Smooth muscle cell (in vitro differentiated cells): ENCODE measurements at regions not wholly inside any gene's neighbourhood (a gene's known extent, or its start where the extent isn't known, plus 50 kb on each side); places are given as distances from the start of the nearest gene placed in this dataset.

Source experiments
- DNase-seq: peaks from one replicate; lab custom pipeline; 2025; ENCODE audit not compliant: unreplicated experiment; lab: John Stamatoyannopoulos, UW
- H2AFZ ChIP-seq: fragments of 200-600 bp; sonication (generic); 2 replicates; pipeline ENCODE4 v1.6.0; 2016; ENCODE audit warnings: antibody characterized with exemption, low read depth, mild to moderate bottlenecking
- H3F3A ChIP-seq: fragments of 200-600 bp; sonication (generic); 2 replicates; pipeline ENCODE4 v1.6.0; 2017; ENCODE audit warnings: antibody characterized with exemption, low read depth
- H3K27ac ChIP-seq: fragments of 200-600 bp; sonication (generic); 2 replicates; pipeline ENCODE4 v1.5.1; 2016; ENCODE audit warnings: low read depth, mild to moderate bottlenecking
- H3K27me3 ChIP-seq: fragments of 200-600 bp; sonication (generic); 2 replicates; pipeline ENCODE4 v1.6.1; 2016; ENCODE audit warnings: low read depth, mild to moderate bottlenecking
- H3K36me3 ChIP-seq: fragments of 200-600 bp; sonication (generic); 2 replicates; pipeline ENCODE4 v1.5.1; 2016; ENCODE audit warnings: low read depth
- H3K4me1 ChIP-seq: fragments of 200-600 bp; sonication (generic); 2 replicates; pipeline ENCODE4 v1.5.1; 2016; ENCODE audit warnings: low read depth
- H3K4me2 ChIP-seq: fragments of 200-600 bp; sonication (generic); 2 replicates; pipeline ENCODE4 v1.6.0; 2016; ENCODE audit warnings: mild to moderate bottlenecking
- H3K4me3 ChIP-seq: fragments of 200-600 bp; sonication (generic); 2 replicates; pipeline ENCODE4 v1.5.1; 2016; ENCODE audit warnings: mild to moderate bottlenecking
- H3K79me2 ChIP-seq: fragments of 200-600 bp; sonication (generic); 2 replicates; pipeline ENCODE4 v1.6.0; 2016; ENCODE audit warnings: low read depth, mild to moderate bottlenecking
- H3K9ac ChIP-seq: fragments of 200-600 bp; sonication (generic); 2 replicates; pipeline ENCODE4 v1.6.0; 2016; ENCODE audit warnings: low read depth
- H3K9me3 ChIP-seq: fragments of 200-600 bp; sonication (generic); replicated peaks from 2 replicates; pipeline ENCODE4 v1.5.1; 2016; ENCODE audit warnings: low read depth
- H4K20me1 ChIP-seq: fragments of 200-600 bp; sonication (generic); 2 replicates; pipeline ENCODE4 v1.6.0; 2016; ENCODE audit warnings: low read depth
- CTCF ChIP-seq: fragments of 200-600 bp; sonication (generic); IDR thresholded peaks from 2 replicates; pipeline ENCODE4 v1.5.1; 2017; ENCODE audit warnings: borderline replicate concordance, mild to moderate bottlenecking, antibody characterized with exemption; ENCODE audit not compliant: insufficient read depth, poor library complexity, severe bottlenecking
- WGBS: methylation state at CpG from one replicate; pipeline ENCODE4 v1.1.7; 2016; ENCODE audit warnings: low lambda C conversion rate; 5-methylcytosine and 5-hydroxymethylcytosine counted together

- Histone ChIP-seq H3K4me1 (no peaks in the 10 kb centered on the region), H3K4me2 (no peak overlapping the region), H3K4me3 (no peak overlapping the region), H3K9me3 (no peaks in the 10 kb centered on the region), H3F3A (no peaks in the 10 kb centered on the region), H3K79me2 (no peaks in the 10 kb centered on the region), H3K27me3 (no peaks in the 10 kb centered on the region), H3K9ac (no peak overlapping the region), H2AFZ (no peak overlapping the region), H3K36me3 (no peaks in the 10 kb centered on the region), H3K27ac (no peak overlapping the region), H4K20me1 (no peaks in the 10 kb centered on the region)
- TF ChIP-seq CTCF: no peak
- no peak for DNase-seq
- WGBS: 88% methylated on average over 3 of the region's 3 CpGs
Observed at GRCh38 chr3:55315396-55315795, 171.7 kb downstream of the WNT5A start.

- H3K27ac ChIP-seq: no peak overlapping the region
- no peaks in the 10 kb centered on the region for H4K20me1 ChIP-seq
- H3K27me3 ChIP-seq: no peaks in the 10 kb centered on the region
- H3K4me2 ChIP-seq: no peak overlapping the region
- H3K4me1 ChIP-seq: no peaks in the 10 kb centered on the region
- H3K9me3 ChIP-seq: no peaks in the 10 kb centered on the region
- no peak for DNase-seq
- H3K79me2 ChIP-seq: no peaks in the 10 kb centered on the region
- 91% methylated on average over 7 of the region's 7 CpGs for WGBS
- no peaks in the 10 kb centered on the region for H3F3A ChIP-seq
- no peak overlapping the region for H3K9ac ChIP-seq
- no peak overlapping the region for H3K4me3 ChIP-seq
- no peak for TF ChIP-seq CTCF
- no peaks in the 10 kb centered on the region for H3K36me3 ChIP-seq
- no peak overlapping the region for H2AFZ ChIP-seq
Observed at GRCh38 chr3:55313666-55314065, 173.4 kb downstream of the WNT5A start.

GRCh38 chr3:55309336-55309735 lies 177.8 kb downstream of the WNT5A start:
- H3K36me3 ChIP-seq: no peaks in the 10 kb centered on the region
- no peak overlapping the region for H2AFZ ChIP-seq
- H3K27me3 ChIP-seq: no peaks in the 10 kb centered on the region
- H3K27ac ChIP-seq: no peak overlapping the region
- H3K4me3 ChIP-seq: no peak overlapping the region
- H3K4me1 ChIP-seq: no peaks in the 10 kb centered on the region
- 82% methylated on average over 3 of the region's 3 CpGs for WGBS
- H3K79me2 ChIP-seq: no peaks in the 10 kb centered on the region
- H3F3A ChIP-seq: no peaks in the 10 kb centered on the region
- no peak overlapping the region for H3K4me2 ChIP-seq
- H4K20me1 ChIP-seq: no peaks in the 10 kb centered on the region
- no peak for TF ChIP-seq CTCF
- no peak for DNase-seq
- H3K9ac ChIP-seq: no peak overlapping the region
- no peaks in the 10 kb centered on the region for H3K9me3 ChIP-seq

- 83% methylated on average over 2 of the region's 2 CpGs for WGBS
- Histone ChIP-seq H3K4me1 (no peaks in the 10 kb centered on the region), H3K27me3 (no peaks in the 10 kb centered on the region)
Observed at GRCh38 chr3:55307622-55308021, 179.5 kb downstream of the WNT5A start.

More at GRCh38 chr3:55307622-55308021, 179.5 kb downstream of the WNT5A start:
- H3K36me3 ChIP-seq: no peaks in the 10 kb centered on the region
- no peak overlapping the region for H3K4me2 ChIP-seq
- H3K9ac ChIP-seq: no peak overlapping the region
- H3K79me2 ChIP-seq: no peaks in the 10 kb centered on the region
- no peak for DNase-seq
- H4K20me1 ChIP-seq: no peaks in the 10 kb centered on the region
- no peak for TF ChIP-seq CTCF
- no peak overlapping the region for H2AFZ ChIP-seq
- H3K27ac ChIP-seq: no peak overlapping the region
- no peaks in the 10 kb centered on the region for H3K9me3 ChIP-seq
- H3K4me3 ChIP-seq: no peak overlapping the region
- no peaks in the 10 kb centered on the region for H3F3A ChIP-seq
